GM23248 (cell line): ENCODE measurements at regions not wholly inside any gene's neighbourhood (a gene's known extent, or its start where the extent isn't known, plus 50 kb on each side); places are given as distances from the start of the nearest gene placed in this dataset.

Experiments
- EZH2 ChIP-seq: fragments of 200-600 bp; sonication (generic); IDR thresholded peaks from 2 replicates; pipeline ENCODE4 v1.6.1; 2018; ENCODE audit warnings: antibody characterized with exemption, mild to moderate bottlenecking; ENCODE audit not compliant: insufficient read depth, poor library complexity, severe bottlenecking
- EZH2phosphoT487 ChIP-seq: fragments of 200-600 bp; sonication (generic); IDR thresholded peaks from 2 replicates; pipeline ENCODE4 v1.6.1; 2018; ENCODE audit warnings: antibody characterized with exemption, moderate library complexity, mild to moderate bottlenecking, low read depth; ENCODE audit not compliant: insufficient read depth

DNA sequence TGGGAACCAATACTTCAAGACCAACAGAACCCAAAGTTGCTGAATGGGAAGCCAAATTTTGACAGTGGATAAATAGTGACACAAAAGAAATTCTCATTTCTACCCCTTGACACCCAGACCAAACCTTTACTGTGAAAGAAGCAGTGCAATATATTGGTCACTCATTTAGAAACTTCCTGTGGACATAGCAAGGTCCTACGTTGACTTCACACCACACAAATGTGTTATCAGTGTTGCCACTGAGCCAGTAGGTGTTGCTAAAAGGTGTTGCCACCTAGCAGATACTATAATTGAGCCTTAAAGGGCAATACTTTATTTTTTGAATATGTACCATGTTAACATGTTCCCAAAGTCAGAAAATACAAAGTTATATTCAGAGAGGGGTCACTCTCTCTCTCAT, 1008.9 kb upstream of the CDH2 start:
- TF ChIP-seq EZH2: no peak
- no peak for TF ChIP-seq EZH2phosphoT487
